Tibial artery (tissue), 4 donors: ENCODE measurements at regions not wholly inside any gene's neighbourhood (a gene's known extent, or its start where the extent isn't known, plus 50 kb on each side); places are given as distances from the start of the nearest gene placed in this dataset.

Experiments
- DNase-seq, 2 donors: peaks; one replicate each; pipeline ENCODE4 v3.0.0-alpha.2; 2019
- H3K27ac ChIP-seq, 2 donors: fragments of 200-600 bp; sonication (generic) in 1 of 2; 1 replicate in 1 of 2; 2 replicates in 1 of 2; pipeline ENCODE4 v1.5.1; 2018 to 2019; ENCODE audit warnings: mild to moderate bottlenecking in 1 of 2
- H3K27me3 ChIP-seq, 2 donors: fragments of 200-600 bp; sonication (generic) in 1 of 2; one replicate each; pipeline versions ENCODE4 v1.5.1 to v1.6.0; 2016 to 2019
- H3K36me3 ChIP-seq, 3 donors: fragments of 200-600 bp; sonication (generic) in 2 of 3; one replicate each; pipeline ENCODE4 v1.5.1; 2016 to 2019; ENCODE audit warnings: mild to moderate bottlenecking in 2 of 3
- H3K4me1 ChIP-seq, 4 donors: fragments of 200-600 bp; sonication (generic) in 2 of 4; 1 replicate in 3 of 4; 2 replicates in 1 of 4; pipeline ENCODE4 v1.5.1; 2016 to 2019
- H3K4me3 ChIP-seq, 2 donors: fragments of 200-600 bp; sonication (generic) in 1 of 2; 1 replicate in 1 of 2; 2 replicates in 1 of 2; pipeline ENCODE4 v1.5.1; 2018 to 2019; ENCODE audit warnings: mild to moderate bottlenecking in 2 of 2
- H3K9me3 ChIP-seq, 3 donors: fragments of 200-600 bp; sonication (generic) in 1 of 3; one replicate each; pipeline ENCODE4 v1.5.1; 2016 to 2019
- intact Hi-C: fragments of 100-400 bp; cut with DNase I; formaldehyde crosslinking; loops from one replicate; pipeline ENCODE4 v1.15.0; 2023; ENCODE audit warnings: low total_unique reads
- TF ChIP-seq, protein P1 (sequence below), 2 experiments: fragments of 200-600 bp in 1 of 2; fragments of 450-650 bp in 1 of 2; IDR thresholded peaks; one replicate each; pipeline ENCODE4 v1.5.1; 2017 to 2019; ENCODE audit warnings: antibody characterized with exemption in 2 of 2, mild to moderate bottlenecking in 1 of 2, moderate library complexity in 1 of 2

DNA sequence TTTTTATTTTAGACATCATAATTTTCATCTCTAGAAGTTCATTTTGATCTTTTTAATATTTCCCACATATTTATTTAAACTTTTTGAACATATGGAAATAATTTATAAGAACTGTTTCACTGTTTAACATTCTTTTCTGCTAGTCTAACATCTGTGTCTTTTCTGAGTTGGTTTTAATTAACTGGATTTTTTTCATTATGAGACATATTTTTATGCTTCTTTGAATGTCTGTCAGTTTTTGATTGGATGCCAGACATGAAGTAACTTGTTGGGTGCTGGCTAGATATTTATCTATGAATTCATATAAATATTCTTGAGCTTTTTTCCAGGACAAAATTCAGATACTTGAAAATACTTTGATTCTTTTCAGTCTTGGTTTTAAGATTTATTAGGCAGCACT lies 317.8 kb upstream of the NCAM1 start:
- H3K9me3 ChIP-seq, result peaks cover 0 to 9% (median 0%) of the 10 kb centered on the region in 3 donors
- intact Hi-C loops, result no loop called here
- no peaks in the 10 kb centered on the region for H3K27me3 ChIP-seq
- no peak for DNase-seq
- H3K4me3 ChIP-seq, result no peak overlapping the region
- H3K36me3 ChIP-seq, result no peaks in the 10 kb centered on the region
- no peak overlapping the region for H3K27ac ChIP-seq
- TF ChIP-seq, protein P1, sequence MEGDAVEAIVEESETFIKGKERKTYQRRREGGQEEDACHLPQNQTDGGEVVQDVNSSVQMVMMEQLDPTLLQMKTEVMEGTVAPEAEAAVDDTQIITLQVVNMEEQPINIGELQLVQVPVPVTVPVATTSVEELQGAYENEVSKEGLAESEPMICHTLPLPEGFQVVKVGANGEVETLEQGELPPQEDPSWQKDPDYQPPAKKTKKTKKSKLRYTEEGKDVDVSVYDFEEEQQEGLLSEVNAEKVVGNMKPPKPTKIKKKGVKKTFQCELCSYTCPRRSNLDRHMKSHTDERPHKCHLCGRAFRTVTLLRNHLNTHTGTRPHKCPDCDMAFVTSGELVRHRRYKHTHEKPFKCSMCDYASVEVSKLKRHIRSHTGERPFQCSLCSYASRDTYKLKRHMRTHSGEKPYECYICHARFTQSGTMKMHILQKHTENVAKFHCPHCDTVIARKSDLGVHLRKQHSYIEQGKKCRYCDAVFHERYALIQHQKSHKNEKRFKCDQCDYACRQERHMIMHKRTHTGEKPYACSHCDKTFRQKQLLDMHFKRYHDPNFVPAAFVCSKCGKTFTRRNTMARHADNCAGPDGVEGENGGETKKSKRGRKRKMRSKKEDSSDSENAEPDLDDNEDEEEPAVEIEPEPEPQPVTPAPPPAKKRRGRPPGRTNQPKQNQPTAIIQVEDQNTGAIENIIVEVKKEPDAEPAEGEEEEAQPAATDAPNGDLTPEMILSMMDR (IDR thresholded peaks at IDR 0.05), result no peak
- no peaks in the 10 kb centered on the region for H3K4me1 ChIP-seq

DNA sequence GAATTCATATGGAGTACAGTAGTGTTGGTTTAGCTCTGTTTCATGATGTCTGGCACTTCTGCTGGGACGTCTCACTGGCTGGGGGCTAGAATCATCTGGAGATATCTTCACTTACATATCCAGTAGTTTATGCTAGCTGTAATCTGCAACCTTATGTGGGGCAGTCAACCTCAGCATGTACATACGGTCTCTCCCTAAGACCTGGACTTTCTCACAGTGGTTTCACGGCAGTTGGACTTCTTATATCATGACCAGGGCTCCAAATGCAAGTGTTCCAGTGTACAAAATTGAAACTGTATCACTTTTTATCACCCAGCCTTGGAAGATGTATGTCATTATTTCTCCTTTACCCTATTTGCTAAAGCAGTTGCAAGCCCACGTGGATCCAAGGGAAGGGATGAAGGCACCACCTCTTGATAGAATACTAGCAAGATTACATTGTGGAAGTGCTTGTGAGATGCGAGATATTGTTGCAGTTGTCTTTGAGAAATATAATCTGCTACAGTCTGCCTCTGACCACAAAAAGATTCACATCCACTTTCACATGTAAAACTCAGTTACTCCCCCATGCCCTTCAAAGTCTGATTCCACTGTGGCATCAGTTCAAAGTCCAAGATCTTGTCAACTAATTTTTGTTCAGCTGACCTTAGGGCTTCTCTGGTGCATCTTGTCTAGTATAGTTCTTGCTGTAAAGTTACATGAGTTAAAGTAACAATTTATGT lies 316.6 kb upstream of the NCAM1 start:
- DNase-seq, result no peak
- Histone ChIP-seq H3K4me1 (no peaks in the 10 kb centered on the region), H3K27me3 (no peaks in the 10 kb centered on the region), H3K36me3 (no peaks in the 10 kb centered on the region), H3K9me3 (peaks cover 0 to 5% (median 0%) of the 10 kb centered on the region in 3 donors), H3K27ac (no peak overlapping the region), H3K4me3 (no peak overlapping the region)
- intact Hi-C loops, result no loop called here
- TF ChIP-seq, protein P1 (IDR thresholded peaks at IDR 0.05), result no peak

DNA sequence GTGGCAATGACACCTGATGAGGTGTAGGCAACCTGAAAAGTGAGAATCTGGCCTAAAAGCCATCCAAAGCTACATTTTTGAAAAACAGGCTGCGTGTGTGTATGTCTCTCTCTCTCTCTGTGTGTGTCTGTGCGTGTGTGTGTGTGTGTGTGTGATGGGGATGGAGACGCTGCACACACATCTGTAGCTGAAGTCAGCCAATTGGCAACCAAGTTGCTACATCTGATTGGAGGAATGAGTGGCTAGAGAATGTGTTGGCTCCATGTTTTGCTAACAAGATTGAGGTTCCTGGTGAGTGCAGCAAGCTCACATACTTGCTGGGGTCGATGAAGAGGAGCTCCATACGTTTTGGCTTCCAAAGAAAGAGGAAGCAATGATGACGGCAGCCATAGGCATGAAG lies 311.4 kb upstream of the NCAM1 start:
- no peaks in the 10 kb centered on the region for H3K9me3 ChIP-seq
- H3K27me3 ChIP-seq, result no peaks in the 10 kb centered on the region
- DNase-seq, result no peak
- no peaks in the 10 kb centered on the region for H3K4me1 ChIP-seq
- intact Hi-C loops, result no loop called here
- no peak overlapping the region for H3K27ac ChIP-seq
- no peaks in the 10 kb centered on the region for H3K36me3 ChIP-seq
- TF ChIP-seq, protein P1 (IDR thresholded peaks at IDR 0.05), result no peak
- H3K4me3 ChIP-seq, result no peak overlapping the region

DNA sequence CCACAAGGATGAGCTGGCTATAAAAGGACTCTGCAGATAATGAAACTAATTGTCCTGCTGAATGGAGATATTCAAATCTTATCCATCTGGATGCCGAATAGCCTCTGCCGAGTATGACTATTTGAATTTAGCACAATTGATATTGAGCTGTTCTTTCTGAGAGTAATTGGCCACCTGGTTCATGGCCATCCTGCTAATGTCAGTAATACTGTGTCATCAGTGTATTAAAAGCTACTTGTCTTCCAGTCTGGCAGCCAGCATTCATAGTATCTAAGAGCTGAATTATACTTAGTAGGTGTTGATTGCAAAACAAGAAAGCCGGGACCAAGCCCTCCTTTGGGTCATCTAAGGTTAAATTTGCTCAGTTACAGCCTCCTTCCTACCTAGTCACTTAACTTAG lies 310.7 kb upstream of the NCAM1 start:
- H3K4me1 ChIP-seq, result no peaks in the 10 kb centered on the region
- intact Hi-C loops, result no loop called here

DNA sequence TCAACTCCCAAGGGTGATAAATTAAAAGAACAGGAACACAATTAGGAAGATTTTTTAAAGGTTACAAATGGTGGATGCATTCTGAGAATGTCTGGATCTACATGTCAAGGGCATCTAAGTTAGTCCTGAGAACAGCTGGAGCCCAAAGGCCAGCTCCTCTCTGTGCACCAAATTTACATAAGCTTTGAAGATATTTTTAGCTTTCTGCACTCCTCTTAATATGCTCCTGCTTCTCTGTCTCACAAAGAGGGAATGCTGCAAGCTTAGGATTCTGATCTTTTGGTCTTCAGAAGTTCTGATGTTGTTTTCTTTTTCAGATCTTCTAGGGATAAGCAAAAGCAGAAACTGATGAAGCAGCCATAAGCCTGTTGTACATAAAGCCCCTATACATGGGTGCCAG lies 309.8 kb upstream of the NCAM1 start:
- no peak for DNase-seq
- H3K4me1 ChIP-seq, result no peaks in the 10 kb centered on the region
- intact Hi-C loops, result no loop called here
- TF ChIP-seq, protein P1 (IDR thresholded peaks at IDR 0.05), result no peak
- H3K36me3 ChIP-seq, result no peaks in the 10 kb centered on the region
- no peaks in the 10 kb centered on the region for H3K9me3 ChIP-seq
- no peak overlapping the region for H3K27ac ChIP-seq
- no peaks in the 10 kb centered on the region for H3K27me3 ChIP-seq
- no peak overlapping the region for H3K4me3 ChIP-seq

More for the DNA sequence above, 310.7 kb upstream of the NCAM1 start:
- TF ChIP-seq, protein P1 (IDR thresholded peaks at IDR 0.05), result no peak
- no peak overlapping the region for H3K4me3 ChIP-seq
- no peak overlapping the region for H3K27ac ChIP-seq
- DNase-seq, result no peak
- H3K36me3 ChIP-seq, result no peaks in the 10 kb centered on the region
- no peaks in the 10 kb centered on the region for H3K27me3 ChIP-seq
- no peaks in the 10 kb centered on the region for H3K9me3 ChIP-seq
